GM13976 (cell line): ENCODE measurements at regions not wholly inside any gene's neighbourhood (a gene's known extent, or its start where the extent isn't known, plus 50 kb on each side); places are given as distances from the start of the nearest gene placed in this dataset.
"Not testable (repeated sequence)": the region's sequence is repeated elsewhere in the genome, so short reads cannot be mapped to it uniquely, and the experiment has no call there.

ENCODE experiments used
- DNase-seq: peaks from one replicate; pipeline ENCODE4 v3.0.0; 2012; ENCODE audit warnings: low spot score
- in situ Hi-C: fragments of 300-500 bp; cut with MboI; formaldehyde crosslinking; loops from one replicate; pipeline ENCODE4 v1.12.0; 2022; ENCODE audit warnings: low sequenced_read_pairs, mixed read lengths, inconsistent platforms; ENCODE audit not compliant: unreplicated experiment
- TF ChIP-seq, protein P1 (sequence below): IDR thresholded peaks from 2 replicates; pipeline ENCODE4 v1.5.1; 2012; ENCODE audit warnings: borderline replicate concordance, mild to moderate bottlenecking; ENCODE audit not compliant: insufficient read depth; ENCODE audit errors: extremely low read depth, missing control alignments, control extremely low read depth

- TF ChIP-seq, protein P1, sequence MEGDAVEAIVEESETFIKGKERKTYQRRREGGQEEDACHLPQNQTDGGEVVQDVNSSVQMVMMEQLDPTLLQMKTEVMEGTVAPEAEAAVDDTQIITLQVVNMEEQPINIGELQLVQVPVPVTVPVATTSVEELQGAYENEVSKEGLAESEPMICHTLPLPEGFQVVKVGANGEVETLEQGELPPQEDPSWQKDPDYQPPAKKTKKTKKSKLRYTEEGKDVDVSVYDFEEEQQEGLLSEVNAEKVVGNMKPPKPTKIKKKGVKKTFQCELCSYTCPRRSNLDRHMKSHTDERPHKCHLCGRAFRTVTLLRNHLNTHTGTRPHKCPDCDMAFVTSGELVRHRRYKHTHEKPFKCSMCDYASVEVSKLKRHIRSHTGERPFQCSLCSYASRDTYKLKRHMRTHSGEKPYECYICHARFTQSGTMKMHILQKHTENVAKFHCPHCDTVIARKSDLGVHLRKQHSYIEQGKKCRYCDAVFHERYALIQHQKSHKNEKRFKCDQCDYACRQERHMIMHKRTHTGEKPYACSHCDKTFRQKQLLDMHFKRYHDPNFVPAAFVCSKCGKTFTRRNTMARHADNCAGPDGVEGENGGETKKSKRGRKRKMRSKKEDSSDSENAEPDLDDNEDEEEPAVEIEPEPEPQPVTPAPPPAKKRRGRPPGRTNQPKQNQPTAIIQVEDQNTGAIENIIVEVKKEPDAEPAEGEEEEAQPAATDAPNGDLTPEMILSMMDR, result no peak
- in situ Hi-C loops, result no loop called here
- DNase-seq, result no peak
These were observed 700.6 kb upstream of the PITX2 start for GRCh38 chr4:111323496-111323895.

DNA sequence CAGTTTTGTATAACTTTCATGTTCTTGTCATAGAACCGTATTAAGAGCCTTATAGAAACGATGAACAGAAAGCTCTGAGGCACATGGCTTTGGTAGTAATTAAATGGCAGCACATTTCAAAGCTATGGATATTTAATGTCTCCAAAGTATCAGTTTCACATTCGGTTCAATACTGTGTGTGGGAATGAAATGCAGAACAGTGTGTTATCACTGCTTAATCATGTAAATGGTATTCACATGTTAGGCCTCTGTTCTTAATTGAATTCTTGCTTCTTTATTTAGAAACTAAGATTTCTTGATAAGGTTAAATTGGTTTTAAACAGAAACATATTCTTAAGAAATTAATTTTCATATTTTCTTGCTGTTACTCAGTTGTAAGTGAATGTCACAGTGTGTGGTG, 701.0 kb upstream of the PITX2 start:
- TF ChIP-seq, protein P1, result no peak
- DNase-seq, result no peak
- in situ Hi-C loops, result no loop called here

- in situ Hi-C loops, result no loop called here
- no peak for DNase-seq
- TF ChIP-seq, protein P1, result no peak
These were observed 703.6 kb upstream of the PITX2 start for GRCh38 chr4:111326450-111326849.

- TF ChIP-seq, protein P1, result no peak
- DNase-seq, result no peak
- in situ Hi-C loops, result no loop called here
These were observed 707.9 kb upstream of the PITX2 start for GRCh38 chr4:111330786-111331185.

DNA sequence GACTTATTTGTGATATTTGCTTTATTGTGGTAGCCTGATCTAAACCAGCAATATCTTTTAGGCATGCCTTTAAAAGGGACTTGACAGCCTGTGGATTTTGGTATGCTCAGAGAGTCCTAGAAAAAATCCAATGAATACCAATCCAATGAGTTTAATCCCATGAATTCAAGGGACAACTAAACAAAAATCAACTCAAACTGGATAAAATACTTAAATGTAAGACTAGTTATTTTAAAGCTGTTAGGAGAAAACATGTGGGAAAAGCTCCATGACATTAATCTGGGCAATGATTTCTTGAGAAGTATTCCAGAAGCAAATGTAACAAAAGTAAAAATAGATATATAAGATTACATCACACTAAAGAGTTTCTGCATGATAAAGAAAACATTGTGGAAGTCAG, 711.5 kb upstream of the PITX2 start:
- TF ChIP-seq, protein P1, result no peak
- in situ Hi-C loops, result no loop called here
- DNase-seq, result no peak

- DNase-seq, in situ Hi-C loops: not testable (repeated sequence)
These were observed 714.5 kb upstream of the PITX2 start for GRCh38 chr4:111337186-111337876.

- TF ChIP-seq, protein P1, result no peak
- in situ Hi-C loops, result no loop called here
- no peak for DNase-seq
These were observed 736.7 kb upstream of the PITX2 start for GRCh38 chr4:111359602-111360001.
